ENCODE measurements at regions not wholly inside any gene's neighbourhood (a gene's known extent, or its start where the extent isn't known, plus 50 kb on each side); places are given as distances from the start of the nearest gene placed in this dataset.
"Not testable (repeated sequence)": the region's sequence is repeated elsewhere in the genome, so short reads cannot be mapped to it uniquely, and the experiment has no call there.

DNA sequence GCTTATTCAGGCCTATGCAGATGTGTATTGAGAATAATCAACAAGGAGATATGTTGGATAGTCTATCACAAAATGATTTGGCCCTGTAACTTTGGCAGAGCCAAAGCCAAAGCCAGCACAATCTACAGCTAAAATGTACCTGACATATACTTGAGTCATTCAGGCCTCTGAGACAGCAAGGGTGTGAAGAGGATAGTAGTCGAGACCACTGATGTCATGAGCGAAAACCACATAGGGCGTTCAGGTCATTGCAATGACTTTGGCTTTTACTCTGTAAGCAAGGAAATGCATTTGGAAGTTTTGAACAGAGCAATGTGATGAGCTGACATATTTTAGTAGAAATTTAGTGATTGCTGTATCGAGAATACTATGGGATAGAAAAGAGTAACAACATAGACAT lies 579.6 kb downstream of the AMY1C start:
- DNase-seq = no peak

DNA sequence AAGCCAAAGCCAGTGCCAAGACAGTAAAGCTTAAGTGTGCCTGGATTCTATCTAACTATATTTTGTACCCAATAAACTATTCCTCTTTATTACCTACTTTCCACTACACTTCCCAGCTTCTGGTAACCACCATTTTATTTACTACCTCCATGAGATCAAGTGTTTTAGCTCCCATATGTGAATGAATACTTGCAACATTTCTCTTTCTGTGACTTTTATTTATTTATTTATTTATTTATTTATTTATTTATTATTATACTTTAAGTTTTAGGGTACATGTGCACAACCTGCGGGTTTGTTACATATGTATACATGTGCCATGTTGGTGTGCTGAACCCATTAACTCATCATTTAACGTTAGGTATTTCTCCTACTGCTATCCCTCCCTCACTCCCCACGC lies 582.1 kb downstream of the AMY1C start:
- DNase-seq = no peak

DNA sequence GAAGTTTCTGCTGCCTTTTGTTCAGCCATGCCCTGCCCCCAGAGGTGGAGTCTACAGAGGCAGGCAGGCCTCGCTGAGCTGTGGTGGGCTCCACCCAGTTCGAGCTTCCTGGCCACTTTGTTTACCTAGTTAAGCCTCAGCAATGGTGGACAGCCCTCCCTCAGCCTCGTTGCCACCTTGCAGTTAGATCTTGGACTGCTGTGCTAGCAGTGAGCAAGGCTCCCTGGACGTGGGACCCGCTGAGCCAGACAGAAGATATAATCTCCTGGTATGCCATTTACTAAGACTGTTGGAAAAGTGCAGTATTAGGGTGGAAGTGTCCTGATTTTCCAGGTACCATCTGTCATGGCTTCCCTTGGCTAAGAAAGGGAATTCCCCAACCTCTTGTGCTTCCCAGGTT lies 588.2 kb downstream of the AMY1C start:
- DNase-seq = not testable (repeated sequence)

DNA sequence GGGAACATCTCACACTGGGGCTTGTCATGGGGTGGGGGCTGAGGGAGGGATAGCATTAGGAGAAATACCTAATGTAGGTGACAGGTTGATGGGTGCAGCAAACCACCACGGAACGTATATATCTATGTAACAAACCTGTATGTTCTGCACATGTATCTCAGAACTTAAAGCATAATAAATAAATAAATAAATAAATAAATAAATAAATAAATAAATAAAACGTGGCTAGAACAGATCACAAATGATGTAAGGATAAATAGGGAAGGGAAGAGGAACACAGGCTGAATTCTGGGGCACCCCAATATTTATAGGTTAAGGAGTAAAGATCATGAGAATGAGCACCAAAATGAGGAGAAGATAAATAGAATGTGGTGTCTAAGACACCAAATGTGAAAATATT lies 592.2 kb downstream of the AMY1C start:
- no peak for DNase-seq

DNA sequence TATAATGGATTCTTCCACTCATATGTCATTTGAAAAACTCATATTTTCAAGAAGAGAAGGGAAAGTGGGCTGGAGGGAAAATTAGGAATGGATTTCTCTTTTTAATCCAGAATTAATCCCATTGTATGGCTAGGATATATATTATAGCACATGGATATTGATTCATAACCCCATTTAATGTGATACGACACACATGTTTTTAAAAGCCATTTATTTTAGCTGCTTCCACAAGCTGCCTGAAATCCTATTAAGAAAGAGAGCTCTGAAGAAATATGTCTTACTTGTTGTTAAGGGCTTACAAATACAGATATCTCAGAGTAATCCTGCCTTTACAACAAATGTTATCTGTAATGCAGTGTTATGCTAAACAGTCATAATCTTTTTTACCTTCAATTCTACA lies 598.6 kb downstream of the AMY1C start:
- no peak for DNase-seq

DNA sequence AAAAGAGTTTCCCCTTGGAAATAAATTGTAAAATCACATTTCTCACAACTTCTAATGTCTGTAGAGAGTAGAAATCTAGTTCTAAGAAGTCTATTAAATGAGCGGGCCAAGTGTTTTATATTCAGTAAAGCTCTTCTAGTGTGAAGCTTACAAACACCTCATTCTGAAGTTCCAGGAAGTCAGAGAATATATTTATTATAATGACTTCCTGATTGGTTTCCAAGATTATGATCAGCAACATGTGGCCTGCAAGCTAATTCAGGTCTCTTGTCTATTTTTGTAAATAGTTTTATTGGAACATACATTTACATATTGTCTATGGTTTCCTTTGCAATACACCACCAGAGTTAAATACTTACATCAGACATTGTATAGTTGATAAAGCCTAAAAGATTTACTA lies 603.9 kb downstream of the AMY1C start:
- DNase-seq = no peak

DNA sequence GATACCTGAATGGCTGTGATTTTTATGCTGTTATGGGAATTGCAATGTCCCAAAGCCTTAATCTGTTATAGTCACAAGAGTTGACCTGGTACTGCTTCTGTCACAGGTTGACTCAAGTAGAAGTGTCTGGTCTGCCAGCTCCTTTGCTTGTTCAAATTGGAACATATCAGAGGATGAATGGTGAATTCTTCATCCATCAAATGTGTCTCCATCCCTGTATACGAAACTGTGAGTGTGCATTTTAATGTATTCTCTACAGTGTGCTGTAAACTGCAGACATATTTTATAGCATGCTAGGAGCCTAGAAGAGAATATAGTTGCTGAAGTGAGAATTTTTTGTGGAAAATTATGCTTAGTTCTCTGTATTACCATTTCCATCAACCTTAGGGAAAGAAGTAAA lies 608.4 kb downstream of the AMY1C start:
- no peak for DNase-seq

DNA sequence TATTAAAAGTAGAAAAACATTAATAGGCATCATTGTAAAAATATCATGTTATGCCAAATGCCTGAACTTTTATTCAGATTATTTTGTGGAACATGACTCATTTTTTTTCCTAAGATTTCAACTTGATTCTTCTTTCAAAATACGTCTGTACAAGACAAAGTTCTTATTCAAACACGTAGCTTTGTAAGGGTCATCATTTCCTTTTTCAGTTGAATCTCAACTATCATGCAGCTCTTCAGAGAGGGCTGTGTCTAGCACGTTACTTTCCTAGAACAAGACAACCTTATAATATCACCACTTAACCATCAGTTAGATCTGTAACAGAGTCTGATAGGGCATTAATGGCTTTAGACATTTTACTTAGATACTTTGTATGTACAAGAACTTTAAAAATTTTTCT lies 608.9 kb downstream of the AMY1C start:
- no peak for DNase-seq

DNA sequence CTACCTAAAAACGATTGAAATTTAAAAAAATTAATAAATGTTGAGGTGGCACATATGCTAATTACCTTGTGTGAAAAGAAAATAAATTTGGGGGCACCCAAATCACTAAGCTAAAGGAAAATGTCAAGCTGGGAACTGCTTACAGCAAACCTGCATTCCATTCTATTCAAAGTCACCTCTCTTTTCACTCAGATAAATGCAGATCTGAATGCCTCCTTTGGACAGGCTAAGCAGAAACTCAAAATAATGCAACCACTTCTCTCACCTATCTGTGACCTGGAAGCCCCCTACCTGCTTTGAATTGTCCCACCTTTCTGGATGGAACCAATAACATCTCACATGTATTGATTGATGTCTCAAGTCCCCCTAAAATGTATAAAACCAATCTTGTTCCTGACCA lies 628.7 kb downstream of the AMY1C start:
- DNase-seq = no peak

DNA sequence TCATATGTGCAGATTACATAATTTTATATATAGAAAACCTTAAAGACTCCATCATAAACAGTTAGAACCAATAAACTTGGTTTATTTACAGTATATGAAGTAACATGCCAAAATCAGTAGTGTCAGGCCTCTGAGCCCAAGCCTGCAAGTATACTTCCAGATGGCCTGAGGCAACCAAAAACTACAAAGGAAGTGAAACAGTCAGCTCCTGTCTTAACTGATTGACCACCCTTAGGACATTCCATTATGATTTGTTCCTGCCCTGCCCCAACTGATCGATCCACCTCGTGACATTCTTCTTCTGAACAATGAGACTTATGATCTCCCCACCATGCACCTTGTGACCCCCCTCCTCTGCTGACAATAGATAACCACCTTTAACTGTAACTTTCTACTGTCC lies 630.3 kb downstream of the AMY1C start:
- DNase-seq = no peak

DNA sequence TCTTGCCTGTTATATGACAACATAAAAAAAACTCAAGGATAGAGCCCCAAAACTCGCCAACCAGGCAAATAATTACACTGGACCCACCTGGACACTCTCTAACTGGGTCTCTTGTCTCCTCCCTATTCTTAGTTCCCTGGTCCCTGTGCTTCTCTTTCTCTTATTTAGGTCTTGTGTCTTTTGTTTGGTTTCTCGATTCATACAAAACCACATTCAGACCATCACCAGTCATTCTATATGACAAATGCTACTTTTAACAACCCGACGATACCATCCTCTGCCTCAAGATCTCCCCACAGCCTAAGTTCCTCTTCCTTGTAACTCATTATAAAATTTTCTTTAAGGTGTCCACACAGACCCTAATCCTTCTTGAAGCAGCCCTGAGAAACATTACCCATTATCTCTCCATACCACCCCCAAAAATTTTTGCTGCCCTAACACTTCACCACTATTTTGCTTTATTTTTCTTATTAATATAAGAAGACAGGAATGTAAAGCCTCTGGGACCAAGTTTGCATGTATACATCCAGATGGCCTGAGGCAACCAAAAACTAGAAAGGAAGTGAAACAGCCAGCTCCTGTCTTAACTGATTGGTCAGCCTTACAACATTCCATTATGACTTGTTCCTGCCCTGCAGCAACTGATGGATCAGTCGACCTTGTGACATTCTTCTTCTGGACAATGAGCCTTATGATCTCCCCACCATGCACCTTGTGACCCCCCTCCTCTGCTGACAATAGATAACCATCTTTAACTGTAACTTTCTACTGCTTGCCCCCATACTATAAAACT lies 638.2 kb downstream of the AMY1C start:
- no peak for DNase-seq

DNA sequence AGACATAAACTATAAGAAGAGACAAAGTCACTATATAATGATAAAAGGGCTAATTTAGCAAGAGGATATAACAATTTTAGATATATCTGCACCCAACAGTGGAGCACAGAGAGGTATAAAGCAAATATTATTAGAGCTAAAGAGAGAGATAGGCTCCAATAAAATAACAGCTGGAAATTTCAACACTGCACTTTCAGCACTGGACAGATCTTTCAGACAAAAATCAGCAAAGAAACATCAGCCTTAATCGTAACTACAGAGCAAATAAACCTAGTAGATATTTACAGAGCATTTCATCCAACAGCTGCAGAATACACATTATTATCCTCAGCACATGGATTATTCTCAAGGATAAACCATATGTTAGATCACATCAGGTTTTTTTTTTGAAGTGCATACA lies 642.9 kb downstream of the AMY1C start:
- no peak for DNase-seq

DNA sequence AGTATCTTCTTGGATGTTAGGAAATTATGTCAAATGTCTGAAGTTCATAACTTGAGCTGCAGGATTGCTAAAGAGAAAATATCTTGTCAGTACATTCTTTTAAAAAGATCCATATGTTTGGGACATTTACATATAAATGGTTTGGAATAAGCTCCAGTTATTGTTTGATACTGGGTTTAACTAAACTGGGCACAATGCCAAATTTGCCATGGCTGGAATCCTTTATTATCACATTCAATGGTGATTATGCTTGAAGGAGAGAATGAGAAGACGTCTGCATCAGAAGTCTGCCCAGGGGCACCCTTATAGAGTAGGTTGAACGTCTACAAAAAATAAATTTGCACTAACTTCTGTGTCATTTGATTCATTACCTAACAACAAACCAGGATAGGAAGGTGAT lies 652.5 kb downstream of the AMY1C start:
- no peak for DNase-seq

DNA sequence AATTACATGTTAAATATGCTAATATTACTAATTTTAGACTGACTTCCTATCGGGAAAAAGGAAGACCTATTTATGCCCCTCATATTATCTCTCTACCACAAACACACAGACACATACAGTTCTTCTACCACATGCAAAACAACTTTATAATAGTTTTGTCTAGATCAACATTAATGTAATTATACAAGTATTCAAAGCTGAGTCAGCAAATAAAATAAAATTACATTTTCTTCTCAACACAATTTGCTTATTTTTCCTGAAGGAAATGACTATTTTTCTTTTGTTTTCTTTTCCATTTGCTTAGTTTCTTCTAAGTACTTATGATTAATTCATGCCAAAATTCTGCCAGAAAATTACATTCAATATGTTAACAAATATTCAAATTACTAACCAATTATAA lies 654.2 kb downstream of the AMY1C start:
- DNase-seq = no peak

DNA sequence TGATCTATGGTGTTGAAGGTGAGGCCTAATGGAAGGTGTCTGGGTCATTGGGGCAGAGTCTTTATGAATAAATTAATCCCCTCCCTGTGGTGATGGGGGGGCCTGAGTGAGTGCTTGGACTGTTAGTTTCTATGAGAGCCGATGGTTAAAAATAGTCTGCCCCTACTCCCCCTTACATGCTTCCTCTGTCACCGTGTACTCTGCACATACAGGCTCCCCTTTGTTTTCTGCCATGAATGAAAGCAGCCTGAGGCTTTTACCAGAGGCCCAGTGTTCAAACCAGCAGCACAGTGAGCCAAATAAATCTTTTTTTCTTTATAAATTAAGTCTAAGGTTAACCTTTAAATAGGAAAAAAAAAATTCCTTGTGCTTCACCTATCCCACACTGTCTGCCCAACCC lies 657.0 kb downstream of the AMY1C start:
- no peak for DNase-seq

DNA sequence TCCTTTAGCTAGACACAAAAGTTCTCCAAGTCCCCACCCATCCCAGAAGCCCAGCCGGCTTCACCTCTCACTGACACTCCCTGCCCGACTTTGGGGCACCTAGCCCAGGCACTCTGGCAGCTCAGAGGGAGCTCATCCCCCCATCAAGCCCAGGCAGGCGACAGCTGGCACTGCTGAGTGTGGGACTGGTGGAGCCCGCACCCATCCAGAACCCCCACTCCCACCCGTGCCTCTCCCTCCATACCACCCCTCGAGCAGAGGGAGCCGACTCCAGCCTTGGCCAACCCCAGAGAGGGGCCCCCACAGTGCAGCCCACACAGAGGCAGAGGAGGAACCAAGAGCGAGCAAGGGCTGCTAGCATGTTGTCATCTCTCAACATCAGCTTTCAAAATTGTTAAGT lies 658.6 kb downstream of the AMY1C start:
- DNase-seq = no peak

DNA sequence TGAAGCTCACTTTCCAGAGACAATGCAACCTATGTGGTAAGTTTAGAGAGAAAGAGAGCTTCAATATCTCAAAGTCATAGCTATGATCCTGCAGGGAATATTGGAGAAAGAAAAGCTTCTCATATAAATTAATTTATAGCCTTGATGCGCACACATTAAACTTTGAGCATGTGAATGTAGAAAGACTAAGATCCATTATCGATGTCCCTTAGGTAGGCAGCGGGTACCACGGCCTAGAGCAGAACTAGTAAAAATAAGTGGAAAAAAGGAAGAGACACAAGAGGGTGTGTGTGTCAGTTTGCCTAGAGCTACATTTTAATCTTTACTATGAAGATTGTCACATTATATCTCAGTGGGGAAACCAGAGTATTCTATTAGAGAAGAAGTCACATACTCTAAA lies 685.6 kb downstream of the AMY1C start:
- no peak for DNase-seq

DNA sequence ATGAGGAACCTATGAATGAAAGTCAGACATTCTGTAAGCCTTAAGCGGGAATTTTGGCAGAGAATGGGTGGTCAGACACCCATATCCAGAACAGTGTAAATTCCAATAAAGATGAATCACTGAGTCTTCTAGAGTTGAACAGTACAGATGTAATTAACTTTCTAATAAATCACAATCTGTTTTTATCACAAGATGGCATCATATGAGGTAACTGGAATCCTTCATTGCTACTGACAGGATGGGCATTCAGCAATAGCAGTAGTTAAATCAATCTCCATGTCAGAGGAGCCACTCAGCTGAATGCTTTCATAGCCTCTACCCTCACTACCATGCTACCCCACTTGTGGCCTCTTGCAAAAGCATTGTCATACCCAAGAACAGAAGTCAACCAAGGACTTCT lies 690.3 kb downstream of the AMY1C start:
- no peak for DNase-seq

DNA sequence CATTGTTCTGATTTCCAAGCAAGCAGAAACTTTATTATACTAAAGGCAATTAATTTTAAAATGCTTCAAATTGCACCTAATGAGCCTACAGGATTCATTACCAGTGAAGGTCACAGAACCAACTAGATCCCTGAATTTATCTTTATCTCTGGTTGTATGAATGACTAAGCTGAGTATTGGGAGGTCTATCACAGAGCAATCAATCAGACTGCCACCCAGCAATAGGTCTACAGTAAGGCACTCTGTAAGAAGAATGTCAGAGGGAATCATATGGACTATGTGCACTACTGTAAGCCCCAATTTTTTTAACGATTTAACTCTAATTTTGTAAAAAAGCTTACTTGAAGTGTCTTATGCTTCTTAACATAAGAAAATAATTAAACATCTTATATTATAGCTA lies 707.0 kb downstream of the AMY1C start:
- no peak for DNase-seq

DNA sequence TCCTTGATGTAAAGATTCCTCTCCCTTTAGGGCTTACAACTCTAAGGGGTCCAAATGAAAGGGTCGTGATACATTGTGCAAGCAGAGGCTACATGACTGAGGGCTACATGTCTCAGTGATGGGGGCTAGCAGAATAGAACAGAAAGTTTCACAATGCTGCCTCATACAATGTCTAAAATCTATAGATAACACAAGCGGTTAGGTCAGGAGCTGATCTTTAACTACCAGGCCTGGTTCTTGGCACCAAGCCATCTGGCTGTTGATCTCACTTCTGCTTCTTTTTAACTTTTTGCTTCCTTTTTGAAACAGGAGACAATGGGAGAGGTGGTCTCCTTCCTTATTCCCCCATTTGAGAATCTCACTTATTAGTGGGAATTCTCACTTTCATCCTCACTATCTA lies 710.2 kb downstream of the AMY1C start:
- no peak for DNase-seq

DNA sequence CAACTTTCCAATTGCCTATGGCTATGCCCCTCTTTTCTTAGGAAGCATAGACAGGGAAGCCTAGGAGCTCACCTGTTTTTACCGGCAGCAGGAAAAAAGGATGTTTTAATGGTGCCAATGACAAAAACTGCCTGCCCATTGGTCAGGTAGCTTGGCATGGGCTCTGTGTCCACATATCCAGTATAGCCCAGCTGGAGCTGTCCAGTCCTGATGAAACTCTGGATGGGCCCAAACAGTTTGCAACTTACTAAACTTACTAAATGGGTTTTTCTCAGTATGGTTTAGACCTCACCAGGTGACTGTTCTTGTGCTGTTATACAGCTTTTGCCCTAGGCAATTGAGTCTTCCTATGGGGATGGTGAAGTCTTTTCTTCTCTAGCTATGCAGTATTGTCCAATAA lies 711.2 kb downstream of the AMY1C start:
- no peak for DNase-seq

DNA sequence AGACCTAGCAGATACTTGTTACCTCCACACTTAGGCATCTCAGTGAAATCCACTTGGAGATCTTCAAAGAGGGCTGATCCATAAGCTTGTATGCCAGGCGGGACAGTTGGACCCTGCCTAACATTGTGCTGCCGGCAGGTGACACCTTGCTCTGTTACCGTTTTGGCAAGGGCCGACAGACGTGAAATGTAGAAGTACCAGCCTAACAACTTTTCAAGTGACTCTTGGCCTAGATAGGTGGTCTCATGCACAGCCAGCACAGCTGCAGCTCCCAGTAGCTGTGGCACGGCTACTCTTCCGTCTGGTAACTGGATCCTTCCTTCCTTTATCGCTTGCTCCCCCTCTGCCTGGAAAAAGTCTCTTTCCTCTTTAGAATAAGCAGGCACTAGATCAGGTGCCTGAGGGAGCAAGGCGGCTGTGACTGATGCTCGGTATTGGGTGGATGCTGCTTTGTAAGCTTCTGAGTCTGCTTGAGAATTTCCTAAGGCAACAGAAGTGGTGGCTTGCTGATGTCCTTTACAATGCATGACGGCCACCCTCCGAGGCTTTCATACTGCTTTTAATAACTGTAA lies 713.5 kb downstream of the AMY1C start:
- no peak for DNase-seq

DNA sequence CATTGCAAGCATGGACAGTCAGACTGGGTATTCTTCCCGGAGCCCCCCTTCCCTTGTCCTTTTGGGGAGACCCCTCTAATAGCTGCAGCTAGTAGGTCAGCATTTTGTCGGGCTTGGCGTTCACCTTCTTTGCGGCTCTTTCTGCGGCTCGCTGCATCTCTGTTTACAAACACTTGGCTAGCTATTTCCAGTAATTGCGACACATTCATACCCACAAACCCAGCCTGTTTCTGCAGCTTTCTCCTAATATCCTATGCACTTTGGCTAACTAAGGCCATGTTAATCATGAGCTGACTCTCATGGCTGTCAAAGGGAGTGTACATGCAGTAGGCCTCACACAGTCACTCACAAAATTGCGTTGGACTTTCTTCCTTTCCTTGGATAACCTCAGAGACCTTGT lies 716.4 kb downstream of the AMY1C start:
- no peak for DNase-seq

DNA sequence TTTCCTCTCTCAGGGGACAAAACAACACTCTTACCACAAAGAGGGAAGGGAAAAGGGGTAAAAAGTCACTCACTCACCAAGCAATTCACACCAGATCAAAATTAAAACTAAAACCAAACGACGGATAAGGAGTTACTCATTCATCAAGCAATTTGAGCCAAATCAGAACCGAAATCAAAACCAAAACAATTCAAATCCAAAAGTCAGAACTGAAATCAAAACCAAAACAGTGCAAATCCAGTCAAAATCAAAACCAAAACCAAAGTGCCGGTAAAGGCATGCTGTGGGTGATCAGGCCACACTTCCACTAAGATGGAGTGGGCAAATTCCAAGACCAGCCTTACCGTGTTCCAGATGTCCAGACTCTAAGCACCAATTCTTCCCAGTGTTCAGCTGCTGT lies 717.9 kb downstream of the AMY1C start:
- DNase-seq = no peak

DNA sequence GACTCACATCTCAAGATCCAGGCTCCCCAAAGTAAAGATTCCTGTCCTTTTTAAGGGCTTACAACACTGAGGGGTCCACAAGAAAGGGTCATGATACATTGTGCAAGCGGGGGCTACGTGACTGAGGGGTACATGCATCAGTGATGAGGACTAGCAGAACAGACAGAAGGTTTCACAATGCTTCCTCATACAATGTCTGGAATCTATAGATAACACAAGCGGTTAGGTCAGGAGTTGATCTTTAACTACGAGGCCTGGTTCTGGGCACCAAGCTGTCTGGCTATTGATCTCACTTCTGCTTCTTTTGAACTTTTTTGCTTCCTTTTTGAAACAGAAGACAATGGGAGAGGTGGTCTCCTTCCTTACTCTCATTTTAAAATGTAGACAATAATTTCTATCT lies 718.6 kb downstream of the AMY1C start:
- DNase-seq = no peak
